ENCODE measurements at regions not wholly inside any gene's neighbourhood (a gene's known extent, or its start where the extent isn't known, plus 50 kb on each side); places are given as distances from the start of the nearest gene placed in this dataset.

GRCh38 chr2:2492800-2493199, 161.7 kb upstream of the MYT1L start:
- TF ChIP-seq, protein P1, sequence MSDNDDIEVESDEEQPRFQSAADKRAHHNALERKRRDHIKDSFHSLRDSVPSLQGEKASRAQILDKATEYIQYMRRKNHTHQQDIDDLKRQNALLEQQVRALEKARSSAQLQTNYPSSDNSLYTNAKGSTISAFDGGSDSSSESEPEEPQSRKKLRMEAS (IDR thresholded peaks at IDR 0.05): no peak
- TF ChIP-seq SIN3A (IDR thresholded peaks at IDR 0.05; ENCODE audit: low read depth) (no peak), EZH2 (IDR thresholded peaks at IDR 0.05) (no peak), FOSL1 (IDR thresholded peaks at IDR 0.05; ENCODE audit: low read depth) (no peak), POLR2AphosphoS5 (IDR thresholded peaks at IDR 0.05; ENCODE audit: low read depth, low read length) (no peak), RAD21 (IDR thresholded peaks at IDR 0.05; ENCODE audit: low read depth) (no peak), ZNF274 (IDR thresholded peaks at IDR 0.05; ENCODE audit: low read depth, low read length) (no peak), SRF (IDR thresholded peaks at IDR 0.05; ENCODE audit: low read depth) (no peak), ELF1 (IDR thresholded peaks at IDR 0.05; ENCODE audit: borderline replicate concordance, low read depth) (no peak), ATF3 (IDR thresholded peaks at IDR 0.05) (no peak), TCF7L2 (IDR thresholded peaks at IDR 0.05; ENCODE audit: borderline replicate concordance, extremely low read depth, insufficient read depth, insufficient read length) (no peak), ZFX (IDR thresholded peaks at IDR 0.05) (no peak), EGR1 (IDR thresholded peaks at IDR 0.05; ENCODE audit: low read depth) (no peak), POLR2A (IDR thresholded peaks at IDR 0.05; ENCODE audit: borderline replicate concordance, extremely low read depth, insufficient read depth, insufficient read length) (no peak), YY1 (IDR thresholded peaks at IDR 0.05; ENCODE audit: extremely low read depth, insufficient replicate concordance, low read depth, low read length) (no peak), EZH2phosphoT487 (IDR thresholded peaks at IDR 0.05; ENCODE audit: borderline replicate concordance) (no peak)
- TF ChIP-seq, protein P2, sequence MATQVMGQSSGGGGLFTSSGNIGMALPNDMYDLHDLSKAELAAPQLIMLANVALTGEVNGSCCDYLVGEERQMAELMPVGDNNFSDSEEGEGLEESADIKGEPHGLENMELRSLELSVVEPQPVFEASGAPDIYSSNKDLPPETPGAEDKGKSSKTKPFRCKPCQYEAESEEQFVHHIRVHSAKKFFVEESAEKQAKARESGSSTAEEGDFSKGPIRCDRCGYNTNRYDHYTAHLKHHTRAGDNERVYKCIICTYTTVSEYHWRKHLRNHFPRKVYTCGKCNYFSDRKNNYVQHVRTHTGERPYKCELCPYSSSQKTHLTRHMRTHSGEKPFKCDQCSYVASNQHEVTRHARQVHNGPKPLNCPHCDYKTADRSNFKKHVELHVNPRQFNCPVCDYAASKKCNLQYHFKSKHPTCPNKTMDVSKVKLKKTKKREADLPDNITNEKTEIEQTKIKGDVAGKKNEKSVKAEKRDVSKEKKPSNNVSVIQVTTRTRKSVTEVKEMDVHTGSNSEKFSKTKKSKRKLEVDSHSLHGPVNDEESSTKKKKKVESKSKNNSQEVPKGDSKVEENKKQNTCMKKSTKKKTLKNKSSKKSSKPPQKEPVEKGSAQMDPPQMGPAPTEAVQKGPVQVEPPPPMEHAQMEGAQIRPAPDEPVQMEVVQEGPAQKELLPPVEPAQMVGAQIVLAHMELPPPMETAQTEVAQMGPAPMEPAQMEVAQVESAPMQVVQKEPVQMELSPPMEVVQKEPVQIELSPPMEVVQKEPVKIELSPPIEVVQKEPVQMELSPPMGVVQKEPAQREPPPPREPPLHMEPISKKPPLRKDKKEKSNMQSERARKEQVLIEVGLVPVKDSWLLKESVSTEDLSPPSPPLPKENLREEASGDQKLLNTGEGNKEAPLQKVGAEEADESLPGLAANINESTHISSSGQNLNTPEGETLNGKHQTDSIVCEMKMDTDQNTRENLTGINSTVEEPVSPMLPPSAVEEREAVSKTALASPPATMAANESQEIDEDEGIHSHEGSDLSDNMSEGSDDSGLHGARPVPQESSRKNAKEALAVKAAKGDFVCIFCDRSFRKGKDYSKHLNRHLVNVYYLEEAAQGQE (IDR thresholded peaks at IDR 0.05; ENCODE audit: low read depth): no peak
- TF ChIP-seq, protein P3, sequence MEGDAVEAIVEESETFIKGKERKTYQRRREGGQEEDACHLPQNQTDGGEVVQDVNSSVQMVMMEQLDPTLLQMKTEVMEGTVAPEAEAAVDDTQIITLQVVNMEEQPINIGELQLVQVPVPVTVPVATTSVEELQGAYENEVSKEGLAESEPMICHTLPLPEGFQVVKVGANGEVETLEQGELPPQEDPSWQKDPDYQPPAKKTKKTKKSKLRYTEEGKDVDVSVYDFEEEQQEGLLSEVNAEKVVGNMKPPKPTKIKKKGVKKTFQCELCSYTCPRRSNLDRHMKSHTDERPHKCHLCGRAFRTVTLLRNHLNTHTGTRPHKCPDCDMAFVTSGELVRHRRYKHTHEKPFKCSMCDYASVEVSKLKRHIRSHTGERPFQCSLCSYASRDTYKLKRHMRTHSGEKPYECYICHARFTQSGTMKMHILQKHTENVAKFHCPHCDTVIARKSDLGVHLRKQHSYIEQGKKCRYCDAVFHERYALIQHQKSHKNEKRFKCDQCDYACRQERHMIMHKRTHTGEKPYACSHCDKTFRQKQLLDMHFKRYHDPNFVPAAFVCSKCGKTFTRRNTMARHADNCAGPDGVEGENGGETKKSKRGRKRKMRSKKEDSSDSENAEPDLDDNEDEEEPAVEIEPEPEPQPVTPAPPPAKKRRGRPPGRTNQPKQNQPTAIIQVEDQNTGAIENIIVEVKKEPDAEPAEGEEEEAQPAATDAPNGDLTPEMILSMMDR (IDR thresholded peaks at IDR 0.05 in 2 of 3, conservative IDR thresholded peaks at IDR 0.05 in 1 of 3; ENCODE audit: borderline replicate concordance in 1 of 3, insufficient read depth in 1 of 3, low read depth in 2 of 3, low read length in 2 of 3): no peak
- TF ChIP-seq, protein P4, sequence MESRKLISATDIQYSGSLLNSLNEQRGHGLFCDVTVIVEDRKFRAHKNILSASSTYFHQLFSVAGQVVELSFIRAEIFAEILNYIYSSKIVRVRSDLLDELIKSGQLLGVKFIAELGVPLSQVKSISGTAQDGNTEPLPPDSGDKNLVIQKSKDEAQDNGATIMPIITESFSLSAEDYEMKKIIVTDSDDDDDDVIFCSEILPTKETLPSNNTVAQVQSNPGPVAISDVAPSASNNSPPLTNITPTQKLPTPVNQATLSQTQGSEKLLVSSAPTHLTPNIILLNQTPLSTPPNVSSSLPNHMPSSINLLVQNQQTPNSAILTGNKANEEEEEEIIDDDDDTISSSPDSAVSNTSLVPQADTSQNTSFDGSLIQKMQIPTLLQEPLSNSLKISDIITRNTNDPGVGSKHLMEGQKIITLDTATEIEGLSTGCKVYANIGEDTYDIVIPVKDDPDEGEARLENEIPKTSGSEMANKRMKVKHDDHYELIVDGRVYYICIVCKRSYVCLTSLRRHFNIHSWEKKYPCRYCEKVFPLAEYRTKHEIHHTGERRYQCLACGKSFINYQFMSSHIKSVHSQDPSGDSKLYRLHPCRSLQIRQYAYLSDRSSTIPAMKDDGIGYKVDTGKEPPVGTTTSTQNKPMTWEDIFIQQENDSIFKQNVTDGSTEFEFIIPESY (IDR thresholded peaks at IDR 0.05; ENCODE audit: extremely low read depth, insufficient replicate concordance, low read length): no peak
- no peak for DNase-seq (ENCODE audit: low read depth, low spot score)
- RAD21 ChIA-PET (ENCODE audit: low non-redundant PET in 1 of 2, low total read pairs in 2 of 2, uncharacterized antibody in 2 of 2, unreplicated experiment in 2 of 2): no interaction called here
- Histone ChIP-seq H3K4me1 (ENCODE audit: control insufficient read depth in 1 of 2, insufficient read depth in 2 of 2, low read length in 2 of 2) (no peaks in the 10 kb centered on the region), H3K9me3 (ENCODE audit: control insufficient read depth in 1 of 2, insufficient read depth in 1 of 2, low read depth in 1 of 2, low read length in 2 of 2) (peaks cover 0 to 2% of the 10 kb centered on the region in 2 experiments; a peak in 1 of 4 replicates), H3K4me3 (replicated peaks in 1 of 2; ENCODE audit: low read depth in 1 of 2, low read length in 2 of 2) (no peak overlapping the region), H3K9me2 (ENCODE audit: insufficient read depth) (no peaks in the 10 kb centered on the region), H3K9ac (ENCODE audit: low read length) (no peak overlapping the region), H3K27me3 (ENCODE audit: insufficient read depth, low read length) (no peaks in the 10 kb centered on the region), H3K4me2 (ENCODE audit: low read length) (no peak overlapping the region), H4K20me1 (ENCODE audit: insufficient read depth) (no peaks in the 10 kb centered on the region), H3K79me2 (ENCODE audit: insufficient read depth, low read length) (no peaks in the 10 kb centered on the region), H2AFZ (ENCODE audit: low read depth, low read length, poor library complexity, severe bottlenecking) (no peak overlapping the region), H3K36me3 (ENCODE audit: control insufficient read depth in 1 of 2, insufficient read depth in 2 of 2, low read length in 2 of 2) (no peaks in the 10 kb centered on the region), H3K27ac (ENCODE audit: low read depth, low read length) (no peak overlapping the region)
- intact Hi-C loops (cut with micrococcal nuclease): no loop called here
- CTCF ChIA-PET: no interaction called here
- BruUV-seq (replicated peaks): no TSS peak
- ATAC-seq: no peak
- POLR2A ChIA-PET: no interaction called here

All from HCT116 (cell line).